ENCODE measurements at regions not wholly inside any gene's neighbourhood (a gene's known extent, or its start where the extent isn't known, plus 50 kb on each side); places are given as distances from the start of the nearest gene placed in this dataset.

GRCh38 chrX:2584251-2585157 is 83.7 kb upstream of the DHRSX start:
- DNase-seq (ENCODE audit: low read depth, low spot score): no peak
- CTCF ChIA-PET: no interaction called here
- Histone ChIP-seq H3K27ac (ENCODE audit: low read depth, low read length) (no peak overlapping the region), H3K9me3 (ENCODE audit: control insufficient read depth, insufficient read depth, low read length) (no peaks in the 10 kb centered on the region), H3K27me3 (ENCODE audit: control insufficient read depth, insufficient read depth, low read length) (peaks cover 38% of the 10 kb centered on the region), H3K4me3 (ENCODE audit: low read depth, low read length) (no peak overlapping the region)
- POLR2A ChIA-PET: no interaction called here
- no peak for TF ChIP-seq CTCF (IDR thresholded peaks at IDR 0.05; ENCODE audit: low read depth, low read length)

- no peak for TF ChIP-seq CTCF (IDR thresholded peaks at IDR 0.05; ENCODE audit: low read depth, low read length)
- no peak overlapping the region for H3K4me3 ChIP-seq (ENCODE audit: low read depth, low read length)
Measured at GRCh38 chrX:2583194-2584162, 82.7 kb upstream of the DHRSX start.

GRCh38 chrX:2582667-2583066 is 81.9 kb upstream of the DHRSX start:
- no peak for DNase-seq (ENCODE audit: low read depth, low spot score)
- TF ChIP-seq CTCF (IDR thresholded peaks at IDR 0.05; ENCODE audit: low read depth, low read length): no peak

More at GRCh38 chrX:2583194-2584162, 82.7 kb upstream of the DHRSX start:
- DNase-seq (ENCODE audit: low read depth, low spot score): no peak
- no peaks in the 10 kb centered on the region for H3K9me3 ChIP-seq (ENCODE audit: control insufficient read depth, insufficient read depth, low read length)
- no peak overlapping the region for H3K27ac ChIP-seq (ENCODE audit: low read depth, low read length)
- ChIA-PET CTCF (no interaction called here), POLR2A (no interaction called here)
- H3K27me3 ChIP-seq (ENCODE audit: control insufficient read depth, insufficient read depth, low read length): peaks cover 38% of the 10 kb centered on the region

GRCh38 chrX:2581296-2581695 is 80.5 kb upstream of the DHRSX start:
- no peak for TF ChIP-seq CTCF (IDR thresholded peaks at IDR 0.05; ENCODE audit: low read depth, low read length)
- H3K27me3 ChIP-seq (ENCODE audit: control insufficient read depth, insufficient read depth, low read length): peaks cover 37% of the 10 kb centered on the region
- H3K27ac ChIP-seq (ENCODE audit: low read depth, low read length): no peak overlapping the region
- CTCF ChIA-PET: no interaction called here
- H3K4me3 ChIP-seq (ENCODE audit: low read depth, low read length): no peak overlapping the region
- no peaks in the 10 kb centered on the region; the same call in 1 of the 2 replicates for H3K9me3 ChIP-seq (ENCODE audit: control insufficient read depth, insufficient read depth, low read length)
- no peak for DNase-seq (ENCODE audit: low read depth, low spot score)
- POLR2A ChIA-PET: no interaction called here

More at GRCh38 chrX:2582667-2583066, 81.9 kb upstream of the DHRSX start:
- CTCF ChIA-PET: no interaction called here
- POLR2A ChIA-PET: no interaction called here
- no peaks in the 10 kb centered on the region for H3K9me3 ChIP-seq (ENCODE audit: control insufficient read depth, insufficient read depth, low read length)
- H3K27ac ChIP-seq (ENCODE audit: low read depth, low read length): no peak overlapping the region
- H3K4me3 ChIP-seq (ENCODE audit: low read depth, low read length): no peak overlapping the region
- H3K27me3 ChIP-seq (ENCODE audit: control insufficient read depth, insufficient read depth, low read length): peaks cover 38% of the 10 kb centered on the region
